ENCODE measurements at regions not wholly inside any gene's neighbourhood (a gene's known extent, or its start where the extent isn't known, plus 50 kb on each side); places are given as distances from the start of the nearest gene placed in this dataset.

- TF ChIP-seq POLR2A (IDR thresholded peaks at IDR 0.05) (no peak), CTCF (IDR thresholded peaks at IDR 0.05) (no peak)
These were observed 175.1 kb downstream of the FOXL1 start for GRCh38 chr16:86753399-86753798.

Data from heart left ventricle (tissue), 13 donors.